SK-N-SH (cell line): ENCODE measurements at regions not wholly inside any gene's neighbourhood (a gene's known extent, or its start where the extent isn't known, plus 50 kb on each side); places are given as distances from the start of the nearest gene placed in this dataset.

Source experiments
- CTCF ChIA-PET: fragments of 300-600, 350-600 bp; formaldehyde crosslinking; extraction: SDS; loops from one replicate; lab custom pipeline; 2021; lab: Yijun Ruan, JAX
- POLR2A ChIA-PET: fragments of 350-600 bp; sonication (Branson Sonifier 250); formaldehyde crosslinking; extraction: SDS; loops from one replicate; lab custom pipeline; 2020; ENCODE audit warnings: antibody characterized with exemption, inconsistent platforms; lab: Yijun Ruan, JAX
- DNase-seq: peaks from one replicate; pipeline ENCODE4 v3.0.0; 2012
- H2AFZ ChIP-seq: fragments of 200-600 bp; sonication (generic); 2 replicates; pipeline ENCODE4 v1.8.1; 2016; ENCODE audit warnings: antibody characterized with exemption, mild to moderate bottlenecking, low read depth
- H3F3A ChIP-seq: fragments of 200-600 bp; sonication (generic); replicated peaks from 2 replicates; pipeline ENCODE3; 2016; ENCODE audit warnings: antibody characterized with exemption, mild to moderate bottlenecking; ENCODE audit not compliant: insufficient read depth
- H3K27ac ChIP-seq, 2 experiments: fragments of 200-500 bp in 1 of 2; fragments of 200-600 bp in 1 of 2; sonication (Bioruptor generic) in 1 of 2; sonication (generic), shearing (Covaris generic) in 1 of 2; 2 replicates each; pipeline versions ENCODE4 v1.5.1 to v1.6.1; 2014 to 2016; ENCODE audit warnings: low read depth in 2 of 2, inconsistent platforms in 1 of 2, low read length in 1 of 2, mild to moderate bottlenecking in 1 of 2, mixed read lengths in 1 of 2
- H3K27me3 ChIP-seq: fragments of 200-600 bp; sonication (generic), shearing (Covaris generic); 2 replicates; pipeline ENCODE4 v1.6.1; 2016; ENCODE audit warnings: mixed run types; ENCODE audit not compliant: insufficient read depth
- H3K36me3 ChIP-seq, 2 experiments: fragments of 200-500 bp in 1 of 2; fragments of 200-600 bp in 1 of 2; sonication (Bioruptor generic) in 1 of 2; sonication (generic) in 1 of 2; replicated peaks in 1 of 2; 2 replicates each; pipeline versions ENCODE3 to v1.5.1; 2014 to 2016; ENCODE audit warnings: low read length in 1 of 2, mild to moderate bottlenecking in 1 of 2; ENCODE audit not compliant: insufficient read depth in 2 of 2, control insufficient read depth in 1 of 2
- H3K4me1 ChIP-seq, 2 experiments: fragments of 200-500 bp in 1 of 2; fragments of 200-600 bp in 1 of 2; sonication (Bioruptor generic) in 1 of 2; sonication (generic), shearing (Covaris generic) in 1 of 2; 2 replicates each; pipeline versions ENCODE4 v1.5.1 to v1.6.1; 2014 to 2016; ENCODE audit warnings: low read depth in 1 of 2, low read length in 1 of 2, mixed run types in 1 of 2; ENCODE audit not compliant: insufficient read depth in 2 of 2, control insufficient read depth in 1 of 2
- H3K4me2 ChIP-seq: fragments of 200-600 bp; sonication (generic), shearing (Covaris generic); 2 replicates; pipeline ENCODE4 v1.6.1; 2017; ENCODE audit warnings: mixed run types
- H3K4me3 ChIP-seq, 2 experiments: fragments of 200-500 bp in 1 of 2; fragments of 200-600 bp in 1 of 2; sonication (Bioruptor generic) in 1 of 2; sonication (generic), shearing (Covaris generic) in 1 of 2; 2 replicates each; pipeline versions ENCODE4 v1.5.1 to v1.8.1; 2014 to 2016; ENCODE audit warnings: low read depth in 2 of 2, inconsistent platforms in 1 of 2, low read length in 1 of 2, mild to moderate bottlenecking in 1 of 2, mixed read lengths in 1 of 2, moderate library complexity in 1 of 2
- H3K79me2 ChIP-seq: fragments of 200-600 bp; sonication (generic); 2 replicates; pipeline ENCODE4 v1.8.1; 2017; ENCODE audit warnings: mild to moderate bottlenecking; ENCODE audit not compliant: insufficient read depth
- H3K9ac ChIP-seq: fragments of 200-600 bp; sonication (generic); 2 replicates; pipeline ENCODE4 v1.6.1; 2017; ENCODE audit warnings: mixed run types
- H3K9me2 ChIP-seq: fragments of 200-600 bp; sonication (generic); 2 replicates; pipeline ENCODE4 v1.6.1; 2017; ENCODE audit warnings: mixed run types
- H3K9me3 ChIP-seq: fragments of 200-600 bp; sonication (generic); 2 replicates; pipeline ENCODE4 v1.6.1; 2017; ENCODE audit warnings: mixed run types, mild to moderate bottlenecking, moderate library complexity
- H4K20me1 ChIP-seq: fragments of 200-600 bp; sonication (generic); 2 replicates; pipeline ENCODE4 v1.6.1; 2017; ENCODE audit warnings: mild to moderate bottlenecking, mixed run types; ENCODE audit not compliant: insufficient read depth
- CHD2 ChIP-seq: fragments of 150-350 bp; IDR thresholded peaks from 2 replicates; pipeline ENCODE4 v1.6.1; 2018; ENCODE audit warnings: low read length; ENCODE audit not compliant: partially characterized antibody
- GABPA ChIP-seq: IDR thresholded peaks from 2 replicates; pipeline ENCODE4 v1.4.0; 2012; ENCODE audit warnings: low read depth, mild to moderate bottlenecking
- GATA2 ChIP-seq: sonication (generic); formaldehyde crosslinking; IDR thresholded peaks from 2 replicates; pipeline ENCODE4 v1.5.0; 2020; ENCODE audit warnings: mild to moderate bottlenecking, missing genetic modification reagents
- NFIC ChIP-seq: IDR thresholded peaks from 2 replicates; pipeline ENCODE4 v1.4.0; 2012; ENCODE audit warnings: borderline replicate concordance
- NRF1 ChIP-seq: IDR thresholded peaks from 2 replicates; pipeline ENCODE4 v1.6.1; 2012; ENCODE audit warnings: low read depth, mild to moderate bottlenecking, low read length
- PBX3 ChIP-seq: IDR thresholded peaks from 2 replicates; pipeline ENCODE4; 2012
- RCOR1 ChIP-seq: fragments of 150-350 bp; IDR thresholded peaks from 2 replicates; pipeline ENCODE4 v1.6.1; 2017; ENCODE audit warnings: antibody characterized with exemption, low read length
- SIN3A ChIP-seq: IDR thresholded peaks from 2 replicates; pipeline ENCODE4 v1.6.1; 2012; ENCODE audit warnings: low read depth, mild to moderate bottlenecking, low read length, moderate library complexity, borderline replicate concordance
- TCF12 ChIP-seq: IDR thresholded peaks from 2 replicates; pipeline ENCODE4 v1.4.0; 2012
- TEAD4 ChIP-seq: IDR thresholded peaks from 2 replicates; pipeline ENCODE4 v1.4.0; 2012; ENCODE audit warnings: mild to moderate bottlenecking, borderline replicate concordance; ENCODE audit not compliant: insufficient read depth
- USF1 ChIP-seq: IDR thresholded peaks from 2 replicates; pipeline ENCODE4 v1.4.0; 2012; ENCODE audit warnings: low read depth, borderline replicate concordance
- USF2 ChIP-seq: fragments of 150-350 bp; IDR thresholded peaks from 2 replicates; pipeline ENCODE4 v1.6.1; 2017; ENCODE audit warnings: antibody characterized with exemption, low read length, low read depth, borderline replicate concordance
- WGBS: methylation state at CpG from one replicate; pipeline ENCODE4 v1.1.6; 2017; ENCODE audit warnings: low lambda C conversion rate; 5-methylcytosine and 5-hydroxymethylcytosine counted together

- CTCF ChIA-PET, result interaction anchor here (1.2 kb wide), 2 partner anchors 12 to 15 kb away, joined by 3 read pairs; no protein-coding TSS in a partner anchor
- Histone ChIP-seq H3K9ac (no peak overlapping the region), H3K79me2 (no peaks in the 10 kb centered on the region), H3K4me3 (no peak overlapping the region), H3K4me1 (peaks cover 0 to 20% of the 10 kb centered on the region in 2 experiments; a peak in 1 of 4 replicates), H2AFZ (no peak overlapping the region), H3K36me3 (no peaks in the 10 kb centered on the region), H3K9me2 (no peaks in the 10 kb centered on the region), H3K4me2 (no peak overlapping the region), H3K27me3 (no peaks in the 10 kb centered on the region), H3K9me3 (no peaks in the 10 kb centered on the region), H3F3A (no peaks in the 10 kb centered on the region), H4K20me1 (no peaks in the 10 kb centered on the region), H3K27ac (no peak overlapping the region)
- TF ChIP-seq NFIC (no peak), SIN3A (no peak)
- POLR2A ChIA-PET, result no interaction called here
- WGBS, result 77% methylated on average over 5 of the region's 5 CpGs
- no peak for DNase-seq
These were observed 126.8 kb upstream of the NCOR2 start for GRCh38 chr12:124694250-124694649.

- Histone ChIP-seq H3K4me1 (peaks cover 0 to 19% of the 10 kb centered on the region in 2 experiments; a peak in 1 of 4 replicates), H3K9ac (no peak overlapping the region), H2AFZ (no peak overlapping the region), H3K9me3 (no peaks in the 10 kb centered on the region), H4K20me1 (no peaks in the 10 kb centered on the region), H3K27me3 (no peaks in the 10 kb centered on the region), H3K9me2 (no peaks in the 10 kb centered on the region), H3K4me2 (no peak overlapping the region), H3K27ac (no peak overlapping the region), H3K79me2 (no peaks in the 10 kb centered on the region), H3K36me3 (no peaks in the 10 kb centered on the region), H3K4me3 (no peak overlapping the region), H3F3A (no peaks in the 10 kb centered on the region)
- TF ChIP-seq USF1 (no peak), USF2 (no peak), GABPA (no peak), CHD2 (no peak), PBX3 (no peak), RCOR1 (no peak), NFIC (no peak), TCF12 (no peak), GATA2 (CRISPR knock-in tag) (no peak), NRF1 (no peak), TEAD4 (no peak)
- DNase-seq, result no peak
- POLR2A ChIA-PET, result no interaction called here
- CTCF ChIA-PET, result interaction anchor here (0.7 to 1.2 kb wide), 3 partner anchors 16 to 205 kb away, joined by 3 read pairs; no protein-coding TSS in a partner anchor
- 68% methylated on average over 15 of the region's 17 CpGs for WGBS
These were observed 125.8 kb upstream of the NCOR2 start for GRCh38 chr12:124693111-124693723.
